Ovary (tissue), 7 donors: ENCODE measurements at regions not wholly inside any gene's neighbourhood (a gene's known extent, or its start where the extent isn't known, plus 50 kb on each side); places are given as distances from the start of the nearest gene placed in this dataset.

Experiments used
- DNase-seq, 5 donors: peaks; one replicate each; pipeline ENCODE4 v3.0.0-alpha.2; 2019 to 2020
- H3K27ac ChIP-seq, 2 donors: fragments of 200-600 bp; one replicate each; pipeline versions ENCODE4 v1.5.1 to v1.8.0; 2019 to 2022
- H3K27me3 ChIP-seq: fragments of 200-600 bp; one replicate; pipeline ENCODE4 v1.8.0; 2022
- H3K36me3 ChIP-seq: fragments of 200-600 bp; sonication (generic); one replicate; pipeline ENCODE4 v1.5.1; 2019
- H3K4me1 ChIP-seq: one replicate; pipeline ENCODE4 v1.8.1; 2013; ENCODE audit warnings: mild to moderate bottlenecking, moderate library complexity; ENCODE audit not compliant: insufficient read depth
- H3K4me3 ChIP-seq: fragments of 200-600 bp; sonication (generic); one replicate; pipeline ENCODE4 v1.5.1; 2017
- H3K9me3 ChIP-seq, 2 donors: fragments of 200-600 bp in 1 of 2; sonication (generic) in 1 of 2; one replicate each; pipeline versions ENCODE4 v1.5.1 to v1.8.1; 2013 to 2019; ENCODE audit warnings: mild to moderate bottlenecking in 1 of 2, moderate library complexity in 1 of 2
- CTCF ChIP-seq, 3 donors: fragments of 450-650 bp in 2 of 3; fragments of 200-600 bp in 1 of 3; IDR thresholded peaks; one replicate each; pipeline versions ENCODE4 v1.5.1 to v1.8.0; 2016 to 2022; ENCODE audit warnings: antibody characterized with exemption in 3 of 3, mild to moderate bottlenecking in 1 of 3
- EP300 ChIP-seq: sonication (generic); formaldehyde crosslinking; IDR thresholded peaks from one replicate; pipeline ENCODE4 v1.6.1; 2017; ENCODE audit warnings: antibody characterized with exemption
- POLR2A ChIP-seq: fragments of 450-650 bp; IDR thresholded peaks from one replicate; pipeline ENCODE4 v1.6.1; 2017; ENCODE audit warnings: antibody characterized with exemption, mild to moderate bottlenecking, moderate library complexity
- WGBS, 3 donors: extraction: QIAGEN DNeasy Blood & Tissue Kit in 1 of 3; methylation state at CpG; one replicate each; pipeline versions ENCODE4 v1.1.5 to v1.1.7; 2013 to 2017; 5-methylcytosine and 5-hydroxymethylcytosine counted together
- intact Hi-C, 4 donors: fragments of 100-400 bp; cut with DNase I; formaldehyde crosslinking; loops; one replicate each; pipeline versions ENCODE4 v1.11.0 to v1.15.1; 2022 to 2023
- donor health status: DM: no; HTN: no; CAD: no; lungs with moderate emphysema.
- donor health status: DM: no; HTN: no; CAD: no.
- donor health status: Bipolar disorder and iron deficiency.
- donor health status: DM: no; HTN: no; CAD: no.
- donor health status: DM: yes; HTN: yes; CAD: no.

- no peak for DNase-seq
- H3K4me3 ChIP-seq, result no peak overlapping the region
- H3K27ac ChIP-seq, result no peak overlapping the region
- H3K4me1 ChIP-seq, result no peaks in the 10 kb centered on the region
- no peaks in the 10 kb centered on the region for H3K9me3 ChIP-seq
- no peaks in the 10 kb centered on the region for H3K27me3 ChIP-seq
- H3K36me3 ChIP-seq, result no peaks in the 10 kb centered on the region
- intact Hi-C loops, result no loop called here
- TF ChIP-seq POLR2A (no peak), EP300 (no peak), CTCF (IDR thresholded peaks at IDR 0.05) (no peak)
Observed at GRCh38 chr12:107360033-107360432, 266.7 kb upstream of the CRY1 start.

GRCh38 chr12:107360482-107360881 is 267.1 kb upstream of the CRY1 start:
- Histone ChIP-seq H3K27ac (no peak overlapping the region), H3K4me3 (no peak overlapping the region), H3K36me3 (no peaks in the 10 kb centered on the region), H3K27me3 (no peaks in the 10 kb centered on the region), H3K9me3 (no peaks in the 10 kb centered on the region), H3K4me1 (no peaks in the 10 kb centered on the region)
- no peak for TF ChIP-seq POLR2A
- no peak for TF ChIP-seq CTCF (IDR thresholded peaks at IDR 0.05)
- TF ChIP-seq EP300, result no peak
- DNase-seq, result no peak
- 85 to 89% (median 88%) methylated on average over 2 of the region's 2 CpGs for WGBS, 3 donors
- intact Hi-C loops, result no loop called here

GRCh38 chr12:107361970-107362369 is 268.6 kb upstream of the CRY1 start:
- intact Hi-C loops, result no loop called here
- 70 to 76% (median 76%) methylated on average over 2 of the region's 2 CpGs for WGBS, 3 donors
- no peak for TF ChIP-seq EP300
- no peak for TF ChIP-seq CTCF (IDR thresholded peaks at IDR 0.05)
- TF ChIP-seq POLR2A, result no peak

GRCh38 chr12:107362960-107363359 is 269.6 kb upstream of the CRY1 start:
- DNase-seq, result no peak
- 72 to 74% (median 72%) methylated on average over 5 of the region's 5 CpGs for WGBS, 3 donors

More at GRCh38 chr12:107361970-107362369, 268.6 kb upstream of the CRY1 start:
- Histone ChIP-seq H3K9me3 (no peaks in the 10 kb centered on the region), H3K4me3 (no peak overlapping the region), H3K36me3 (no peaks in the 10 kb centered on the region), H3K4me1 (no peaks in the 10 kb centered on the region), H3K27ac (no peak overlapping the region), H3K27me3 (no peaks in the 10 kb centered on the region)
- no peak for DNase-seq

More at GRCh38 chr12:107362960-107363359, 269.6 kb upstream of the CRY1 start:
- H3K4me1 ChIP-seq, result no peaks in the 10 kb centered on the region
- no peaks in the 10 kb centered on the region for H3K9me3 ChIP-seq
- intact Hi-C loops, result no loop called here
- H3K36me3 ChIP-seq, result no peaks in the 10 kb centered on the region
- H3K27ac ChIP-seq, result no peak overlapping the region
- H3K4me3 ChIP-seq, result no peak overlapping the region
- no peaks in the 10 kb centered on the region for H3K27me3 ChIP-seq
- no peak for TF ChIP-seq EP300
- no peak for TF ChIP-seq CTCF (IDR thresholded peaks at IDR 0.05)
- no peak for TF ChIP-seq POLR2A
